GM18909 (cell line): ENCODE measurements at regions not wholly inside any gene's neighbourhood (a gene's known extent, or its start where the extent isn't known, plus 50 kb on each side); places are given as distances from the start of the nearest gene placed in this dataset.

ENCODE experiments used
- ATAC-seq: cut with Tn5 transposase; IDR thresholded peaks from one replicate; pipeline ENCODE4 v1.9.1; 2021; ENCODE audit warnings: mild to moderate bottlenecking; ENCODE audit not compliant: unreplicated experiment, poor library complexity

GRCh38 chr5:135236228-135236907, 162.7 kb downstream of the MACROH2A1 start:
- ATAC-seq: no peak

- ATAC-seq: no peak
These were observed 163.3 kb downstream of the MACROH2A1 start for GRCh38 chr5:135235551-135236227.

- ATAC-seq: no peak
These were observed 164.2 kb downstream of the MACROH2A1 start for GRCh38 chr5:135234666-135235401.

GRCh38 chr5:135234242-135234641, 164.8 kb downstream of the MACROH2A1 start:
- ATAC-seq: no peak

GRCh38 chr5:135233477-135233876, 165.6 kb downstream of the MACROH2A1 start:
- ATAC-seq: no peak

GRCh38 chr5:135232958-135233357, 166.1 kb downstream of the MACROH2A1 start:
- ATAC-seq: no peak

GRCh38 chr5:135231289-135231688, 167.7 kb downstream of the MACROH2A1 start:
- ATAC-seq: no peak

- ATAC-seq: no peak
These were observed 168.6 kb downstream of the MACROH2A1 start for GRCh38 chr5:135230251-135230925.

- ATAC-seq: no peak
These were observed 169.3 kb downstream of the MACROH2A1 start for GRCh38 chr5:135229679-135230132.

GRCh38 chr5:135229122-135229521, 169.9 kb downstream of the MACROH2A1 start:
- ATAC-seq: no peak

- ATAC-seq: no peak
These were observed 170.8 kb downstream of the MACROH2A1 start for GRCh38 chr5:135228222-135228621.

- no peak for ATAC-seq
These were observed 171.7 kb downstream of the MACROH2A1 start for GRCh38 chr5:135227064-135228022.

- ATAC-seq: no peak
These were observed 173.0 kb downstream of the MACROH2A1 start for GRCh38 chr5:135225856-135226560.

- no peak for ATAC-seq
These were observed 175.0 kb downstream of the MACROH2A1 start for GRCh38 chr5:135223891-135224625.

- ATAC-seq: no peak
These were observed 175.6 kb downstream of the MACROH2A1 start for GRCh38 chr5:135223404-135223803.

- ATAC-seq: no peak
These were observed 176.3 kb downstream of the MACROH2A1 start for GRCh38 chr5:135222771-135223170.

GRCh38 chr5:135222171-135222681, 176.8 kb downstream of the MACROH2A1 start:
- no peak for ATAC-seq

- ATAC-seq: no peak
These were observed 177.3 kb downstream of the MACROH2A1 start for GRCh38 chr5:135221696-135222095.
